GM18519 (cell line): ENCODE measurements at regions not wholly inside any gene's neighbourhood (a gene's known extent, or its start where the extent isn't known, plus 50 kb on each side); places are given as distances from the start of the nearest gene placed in this dataset.

ENCODE experiments used
- ATAC-seq: cut with Tn5 transposase; IDR thresholded peaks from one replicate; pipeline ENCODE4 v1.9.1; 2021; ENCODE audit warnings: mild to moderate bottlenecking, moderate library complexity; ENCODE audit not compliant: unreplicated experiment, low FRiP score

DNA sequence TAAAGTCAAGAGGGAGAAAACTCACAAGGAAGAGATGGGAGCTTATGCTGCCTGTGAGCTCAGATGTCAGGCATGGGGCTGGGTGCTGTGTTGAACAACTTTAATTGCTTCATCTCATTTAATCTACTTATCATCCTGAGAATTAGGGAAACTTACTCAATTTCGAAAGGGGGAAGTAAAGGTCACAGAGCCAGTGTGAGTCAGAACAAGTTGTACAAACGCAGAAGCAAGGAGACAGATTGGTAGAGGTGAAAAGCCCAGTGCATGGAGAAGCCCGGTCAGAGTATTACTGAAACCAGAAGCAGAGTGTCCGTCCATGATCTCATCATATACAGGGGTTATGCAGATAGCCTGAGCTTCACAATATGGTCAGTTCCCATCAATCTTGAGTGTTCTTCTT is 281.1 kb upstream of the POU3F3 start:
- no peak for ATAC-seq

DNA sequence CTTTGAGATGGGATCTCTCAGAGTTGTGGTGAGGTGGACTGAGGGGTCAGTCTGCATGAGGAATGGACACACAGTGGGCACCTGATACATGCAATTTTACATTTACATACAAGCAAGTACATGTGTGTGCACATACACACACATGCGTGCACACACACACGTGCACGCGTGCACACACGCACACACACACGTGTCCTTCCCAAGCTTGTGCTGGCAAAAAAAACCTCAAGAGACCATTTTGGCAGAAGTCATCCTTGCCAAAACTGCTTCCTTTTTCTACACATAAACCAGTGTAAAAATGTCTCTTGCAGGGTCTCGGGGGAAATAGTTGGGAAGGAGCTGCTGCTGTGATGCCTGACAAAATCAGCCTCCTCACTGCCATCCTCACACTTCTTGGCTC is 279.5 kb upstream of the POU3F3 start:
- no peak for ATAC-seq

DNA sequence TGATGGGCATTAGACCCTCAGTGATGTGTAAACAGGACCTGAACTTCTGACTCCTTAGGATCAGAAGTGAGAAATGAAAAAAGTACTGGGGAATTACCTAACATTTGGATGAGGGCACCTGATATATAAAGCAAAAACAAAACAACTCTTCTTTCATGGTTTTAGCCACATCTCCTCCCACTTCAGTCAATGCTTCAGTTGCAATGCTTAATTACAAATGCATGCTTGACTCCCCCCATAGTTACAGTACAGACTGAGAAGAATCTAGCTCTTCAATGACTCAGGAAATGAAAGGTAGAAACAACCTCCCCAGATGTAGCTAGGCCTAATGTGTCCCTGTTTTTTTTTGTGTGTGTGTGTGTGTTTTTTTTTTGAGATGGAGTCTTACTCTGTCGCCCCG is 276.8 kb upstream of the POU3F3 start:
- peak; percentile 81 for ATAC-seq

DNA sequence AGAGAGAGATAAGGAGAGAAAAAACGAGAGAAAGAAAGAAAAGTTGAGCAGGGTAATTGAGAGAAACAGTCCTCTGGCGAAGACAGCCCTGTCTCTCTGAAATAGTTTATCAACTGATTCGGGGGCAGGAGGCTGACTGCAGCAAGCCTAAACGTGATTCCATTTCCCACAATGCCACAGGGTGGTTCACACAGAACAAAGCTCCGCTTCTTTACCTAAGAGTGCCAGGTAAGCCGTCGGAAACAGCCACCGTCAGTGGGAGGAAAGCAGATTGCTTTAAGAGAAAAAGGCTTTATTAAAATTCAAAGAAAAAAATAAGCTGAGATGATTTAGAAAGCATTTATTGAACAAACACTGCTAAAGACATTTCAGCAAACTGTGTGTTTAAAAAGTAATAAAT is 271.4 kb upstream of the POU3F3 start:
- no peak for ATAC-seq

GRCh38 chr2:104583811-104584210 is 270.1 kb upstream of the POU3F3 start:
- ATAC-seq, result no peak

- no peak for ATAC-seq
These were observed 269.5 kb upstream of the POU3F3 start for GRCh38 chr2:104584393-104584792.

DNA sequence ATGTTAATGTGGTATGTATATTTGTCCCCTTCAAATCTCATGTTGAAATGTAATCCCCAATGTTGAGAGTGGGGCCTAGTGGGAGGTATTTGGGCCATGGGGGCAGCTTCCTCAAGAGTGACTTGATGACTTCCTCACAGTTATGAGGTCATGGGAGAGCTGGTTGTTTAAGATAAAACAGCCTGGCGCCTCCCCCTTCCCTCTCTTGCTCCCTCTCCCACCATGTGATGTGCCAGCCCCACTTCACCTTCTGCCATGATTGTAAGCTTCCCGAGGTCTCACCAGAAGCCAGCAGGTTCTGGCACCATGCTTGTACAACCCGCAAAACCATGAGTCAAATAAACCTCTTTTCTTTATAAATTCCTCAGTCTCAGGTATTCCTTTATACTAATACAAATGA is 258.3 kb upstream of the POU3F3 start:
- ATAC-seq, result no peak

DNA sequence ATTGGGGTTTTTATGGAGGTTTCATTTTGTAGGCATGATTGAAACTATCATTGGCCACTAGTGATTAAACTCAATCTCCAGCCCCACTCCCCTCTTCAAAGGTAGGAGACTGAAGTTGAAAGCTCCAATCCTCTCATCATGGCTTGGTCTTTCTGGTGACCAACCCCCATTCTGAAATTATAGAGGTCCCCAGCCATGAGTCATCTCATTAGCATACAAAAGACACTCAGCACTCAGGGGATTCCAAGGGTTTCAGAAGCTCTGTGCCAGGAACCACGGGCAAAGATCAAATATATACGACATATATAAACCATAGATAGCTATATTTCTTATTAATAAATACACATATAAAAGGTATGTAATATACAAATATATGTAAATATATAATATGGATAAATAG is 256.0 kb upstream of the POU3F3 start:
- ATAC-seq, result no peak

DNA sequence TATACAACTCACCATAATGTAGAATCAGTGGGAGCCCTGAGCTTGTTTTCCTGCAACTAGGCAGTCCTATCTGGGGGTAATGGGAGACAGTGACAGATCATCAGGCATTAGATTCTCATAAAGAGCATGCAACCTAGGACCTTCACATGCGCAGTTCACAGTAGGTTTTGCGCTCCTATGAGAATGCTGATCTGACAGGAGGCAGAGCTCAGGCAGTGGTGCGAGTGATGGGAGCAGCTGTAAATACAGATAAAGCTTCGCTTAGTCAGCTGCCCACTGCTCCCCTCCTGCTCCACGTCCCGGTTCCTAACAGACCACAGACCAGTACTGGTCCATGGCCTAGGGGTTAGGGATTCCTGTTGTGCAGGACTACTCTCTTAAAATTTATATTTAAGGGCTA is 255.3 kb upstream of the POU3F3 start:
- no peak for ATAC-seq

GRCh38 chr2:104599787-104600510 is 254.0 kb upstream of the POU3F3 start:
- no peak for ATAC-seq

GRCh38 chr2:104606056-104606455 is 247.9 kb upstream of the POU3F3 start:
- no peak for ATAC-seq

DNA sequence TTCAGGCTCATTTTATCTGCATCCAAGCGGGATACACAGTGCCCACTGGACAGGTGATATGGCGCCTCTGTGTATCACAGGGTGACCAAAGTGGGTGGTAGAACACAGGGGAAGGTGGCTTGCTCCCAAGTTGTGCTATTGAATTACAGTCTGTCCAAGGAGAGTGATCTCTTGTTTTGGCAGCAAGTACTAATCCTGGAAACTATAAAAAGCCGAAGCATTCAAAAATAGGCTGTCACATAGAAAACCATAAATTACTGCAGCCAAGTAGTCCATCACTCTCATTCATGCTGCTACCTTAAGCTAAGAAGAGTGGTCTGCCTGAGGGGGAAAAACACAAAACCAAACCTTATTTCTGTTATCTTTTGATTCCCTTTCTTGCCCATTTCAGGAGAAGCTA is 237.1 kb upstream of the POU3F3 start:
- no peak for ATAC-seq

- no peak for ATAC-seq
These were observed 233.1 kb upstream of the POU3F3 start for GRCh38 chr2:104620801-104621200.

DNA sequence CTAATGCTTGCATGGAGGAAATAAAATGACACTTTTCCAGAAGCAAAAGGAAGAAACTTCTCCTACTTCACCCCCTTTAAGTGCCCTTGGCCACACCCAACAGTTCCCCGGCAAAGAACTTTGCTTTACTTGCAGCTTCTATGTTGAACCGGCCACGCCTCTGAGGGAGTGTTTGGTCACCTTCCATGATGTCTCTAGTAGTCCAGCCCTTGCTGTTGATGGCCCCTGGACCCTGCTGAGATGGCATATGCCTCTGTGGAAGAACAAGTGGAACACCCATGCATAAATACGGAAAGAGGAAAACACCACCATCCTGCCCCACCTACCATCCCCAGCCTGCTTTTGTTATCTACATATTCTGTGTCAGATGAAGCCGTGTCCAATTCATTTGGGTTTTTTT is 218.3 kb upstream of the POU3F3 start:
- ATAC-seq, result no peak

- no peak for ATAC-seq
These were observed 215.6 kb upstream of the POU3F3 start for GRCh38 chr2:104638190-104638858.

DNA sequence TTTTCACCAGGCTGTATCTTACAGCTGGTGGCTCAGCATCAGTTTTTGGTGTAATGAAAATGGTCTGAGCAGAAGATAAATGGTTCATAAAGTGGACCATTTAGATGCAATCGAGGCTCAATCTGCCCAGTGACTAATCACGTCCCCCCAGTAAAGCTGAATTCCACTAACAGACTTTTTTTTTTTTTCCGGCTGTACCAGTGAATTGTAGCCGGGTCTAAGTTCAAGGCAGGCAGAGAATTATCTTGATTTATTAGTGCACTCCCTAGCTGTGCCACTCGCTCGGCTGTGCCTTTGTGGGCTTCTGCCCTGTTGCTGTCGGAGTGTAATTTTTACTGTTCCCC is 215.1 kb upstream of the POU3F3 start:
- ATAC-seq, result no peak

DNA sequence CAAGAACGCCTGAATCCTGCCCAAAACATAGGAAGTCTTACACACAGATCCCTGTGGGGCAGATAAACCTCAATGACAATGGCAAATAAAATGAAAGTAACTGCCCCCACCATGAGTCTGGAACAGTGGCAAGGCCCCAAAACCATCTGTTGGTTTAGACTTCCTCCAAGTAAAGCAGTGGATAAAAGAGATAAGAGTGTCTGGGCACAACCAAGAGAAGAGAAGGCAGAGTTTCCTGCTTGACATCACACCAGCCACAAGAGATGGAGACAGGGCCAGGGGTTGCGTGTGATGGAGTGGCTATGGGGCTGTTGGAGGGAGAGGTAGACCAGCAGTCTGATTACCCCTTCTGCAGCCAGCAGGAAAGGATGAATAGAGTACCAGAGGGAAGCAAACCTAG is 212.1 kb upstream of the POU3F3 start:
- no peak for ATAC-seq

- ATAC-seq, result no peak
These were observed 205.5 kb upstream of the POU3F3 start for GRCh38 chr2:104648376-104648775.

- ATAC-seq, result no peak
These were observed 204.0 kb upstream of the POU3F3 start for GRCh38 chr2:104649866-104650265.

- ATAC-seq, result no peak
These were observed 203.4 kb upstream of the POU3F3 start for GRCh38 chr2:104650405-104650996.

GRCh38 chr2:104654811-104655210 is 199.1 kb upstream of the POU3F3 start:
- no peak for ATAC-seq

GRCh38 chr2:104656571-104657163 is 197.2 kb upstream of the POU3F3 start:
- no peak for ATAC-seq
